Adrenal gland (tissue), 9 donors: ENCODE measurements at regions not wholly inside any gene's neighbourhood (a gene's known extent, or its start where the extent isn't known, plus 50 kb on each side); places are given as distances from the start of the nearest gene placed in this dataset.

Experiments
- DNase-seq, 7 donors: peaks; one replicate each; pipeline ENCODE4 v3.0.0-alpha.2; 2019 to 2020
- H3K27ac ChIP-seq, 5 donors: fragments of 200-600 bp; sonication (generic) in 4 of 5; 1 replicate in 3 of 5; 2 replicates in 2 of 5; pipeline versions ENCODE4 v1.5.1 to v1.8.0; 2016 to 2020; ENCODE audit warnings: mild to moderate bottlenecking in 1 of 5
- H3K27me3 ChIP-seq: fragments of 200-600 bp; 2 replicates; pipeline ENCODE4 v1.8.0; 2021
- H3K36me3 ChIP-seq, 2 donors: fragments of 200-600 bp; replicated peaks in 1 of 2; 1 replicate in 1 of 2; 2 replicates in 1 of 2; pipeline versions ENCODE4 v1.5.1 to v1.8.0; 2018 to 2022
- H3K4me1 ChIP-seq, 2 donors: fragments of 200-600 bp; replicated peaks in 1 of 2; 1 replicate in 1 of 2; 2 replicates in 1 of 2; pipeline versions ENCODE4 v1.5.1 to v1.8.0; 2018 to 2021
- H3K4me3 ChIP-seq, 4 donors: fragments of 200-600 bp; sonication (generic) in 3 of 4; one replicate each; pipeline ENCODE4 v1.5.1; 2016 to 2018
- H3K9me3 ChIP-seq, 3 donors: fragments of 200-600 bp; sonication (generic) in 1 of 3; replicated peaks in 1 of 3; 1 replicate in 2 of 3; 2 replicates in 1 of 3; pipeline versions ENCODE4 v1.5.1 to v1.8.0; 2016 to 2021
- CTCF ChIP-seq, 6 experiments: fragments of 450-650 bp in 4 of 6; fragments of 200-600 bp in 2 of 6; sonication (generic) in 1 of 6; IDR thresholded peaks; 1 replicate in 5 of 6; 2 replicates in 1 of 6; pipeline versions ENCODE4 v1.5.1 to v1.8.0; 2016 to 2021; ENCODE audit warnings: antibody characterized with exemption in 6 of 6, mild to moderate bottlenecking in 2 of 6, moderate library complexity in 1 of 6
- POLR2A ChIP-seq, 2 donors: fragments of 450-650 bp; IDR thresholded peaks; one replicate each; pipeline ENCODE4 v1.6.1; 2017; ENCODE audit warnings: antibody characterized with exemption in 2 of 2, mild to moderate bottlenecking in 2 of 2, moderate library complexity in 1 of 2
- WGBS, 4 donors: extraction: QIAGEN DNeasy Blood & Tissue Kit in 2 of 4; methylation state at CpG; one replicate each; pipeline versions ENCODE4 v1.1.5 to v1.1.7; 2013 to 2017; 5-methylcytosine and 5-hydroxymethylcytosine counted together
- intact Hi-C, 2 donors: fragments of 100-400 bp; cut with DNase I; formaldehyde crosslinking; loops; one replicate each; pipeline versions ENCODE4 v1.14.1 to v1.15.0; 2022 to 2023
- donor health status: healthy with polysubstance abuse.
- donor health status: Bipolar disorder and iron deficiency.
- donor health status: DM: yes; HTN: yes; CAD: no.
- donor health status: DM: no; HTN: no; CAD: no.
- donor health status: DM: no; HTN: no; CAD: no.

GRCh38 chr2:16860627-16861026, 195.0 kb upstream of the CYRIA start:
- no peaks in the 10 kb centered on the region for H3K4me1 ChIP-seq
- no peak overlapping the region for H3K27ac ChIP-seq
- DNase-seq = no peak
- no peaks in the 10 kb centered on the region for H3K9me3 ChIP-seq
- intact Hi-C loops = no loop called here
- no peak overlapping the region for H3K4me3 ChIP-seq
- 66 to 84% (median 71%) methylated on average over 1 of the region's 1 CpG for WGBS, 4 donors
- TF ChIP-seq CTCF (IDR thresholded peaks at IDR 0.05) (no peak), POLR2A (IDR thresholded peaks at IDR 0.05) (no peak)
- no peaks in the 10 kb centered on the region for H3K36me3 ChIP-seq
- no peaks in the 10 kb centered on the region for H3K27me3 ChIP-seq

GRCh38 chr2:16855183-16855582, 189.5 kb upstream of the CYRIA start:
- no peaks in the 10 kb centered on the region for H3K27me3 ChIP-seq
- H3K27ac ChIP-seq = no peak overlapping the region
- WGBS, 4 donors = 92 to 96% (median 94%) methylated on average over 16 to 22 of the region's 22 CpGs
- no peak overlapping the region for H3K4me3 ChIP-seq
- no peaks in the 10 kb centered on the region for H3K4me1 ChIP-seq
- intact Hi-C loops = no loop called here
- TF ChIP-seq POLR2A (IDR thresholded peaks at IDR 0.05) (no peak), CTCF (IDR thresholded peaks at IDR 0.05) (no peak)
- no peak for DNase-seq
- H3K36me3 ChIP-seq = no peaks in the 10 kb centered on the region
- H3K9me3 ChIP-seq = no peaks in the 10 kb centered on the region

GRCh38 chr2:16853088-16853487, 187.5 kb upstream of the CYRIA start:
- 65 to 78% (median 75%) methylated on average over 4 of the region's 4 CpGs for WGBS, 4 donors
- Histone ChIP-seq H3K4me3 (no peak overlapping the region), H3K9me3 (no peaks in the 10 kb centered on the region), H3K27ac (no peak overlapping the region), H3K4me1 (no peaks in the 10 kb centered on the region), H3K27me3 (no peaks in the 10 kb centered on the region), H3K36me3 (no peaks in the 10 kb centered on the region)
- intact Hi-C loops = no loop called here
- no peak for TF ChIP-seq CTCF (IDR thresholded peaks at IDR 0.05)
- no peak for TF ChIP-seq POLR2A (IDR thresholded peaks at IDR 0.05)
- DNase-seq = no peak

- no peak overlapping the region for H3K4me3 ChIP-seq
- no peaks in the 10 kb centered on the region for H3K4me1 ChIP-seq
- H3K27ac ChIP-seq = no peak overlapping the region
- H3K9me3 ChIP-seq = no peaks in the 10 kb centered on the region
- WGBS, 4 donors = 74 to 92% (median 87%) methylated on average over 2 of the region's 2 CpGs
- no peaks in the 10 kb centered on the region for H3K27me3 ChIP-seq
- intact Hi-C loops = no loop called here
- TF ChIP-seq POLR2A (IDR thresholded peaks at IDR 0.05) (no peak), CTCF (IDR thresholded peaks at IDR 0.05) (no peak)
- no peak for DNase-seq
- H3K36me3 ChIP-seq = no peaks in the 10 kb centered on the region
These were observed 187.0 kb upstream of the CYRIA start for GRCh38 chr2:16852651-16853050.
